Glomerular visceral epithelial cell (primary cell): ENCODE measurements at regions not wholly inside any gene's neighbourhood (a gene's known extent, or its start where the extent isn't known, plus 50 kb on each side); places are given as distances from the start of the nearest gene placed in this dataset.
A peak's percentile ranks its signal among the peaks of the same experiment; 100 is the strongest.

Experiments used
- DNase-seq: peaks from one replicate; pipeline ENCODE4 v3.0.0-alpha.2; 2016; ENCODE audit errors: extremely low spot score

DNA sequence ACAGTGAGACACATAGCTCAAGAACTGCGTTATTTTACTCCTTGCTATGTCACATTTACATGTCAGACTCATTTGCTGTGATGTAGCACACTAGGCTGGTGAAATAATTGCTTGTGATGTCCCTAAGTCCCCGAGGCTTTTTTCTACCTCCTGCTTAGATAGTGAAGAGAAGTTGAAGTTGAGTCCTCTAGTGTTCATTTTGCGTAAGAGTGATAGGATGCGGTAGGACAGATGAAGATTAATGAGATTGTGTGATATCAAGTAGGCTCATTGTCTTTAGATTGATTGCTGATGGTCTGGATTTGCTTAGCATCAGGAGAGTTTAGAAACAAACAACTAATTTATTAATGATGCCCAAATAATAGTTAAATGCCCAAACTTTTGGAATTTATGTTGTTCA lies 173.6 kb upstream of the NUDT6 start:
- no peak for DNase-seq

DNA sequence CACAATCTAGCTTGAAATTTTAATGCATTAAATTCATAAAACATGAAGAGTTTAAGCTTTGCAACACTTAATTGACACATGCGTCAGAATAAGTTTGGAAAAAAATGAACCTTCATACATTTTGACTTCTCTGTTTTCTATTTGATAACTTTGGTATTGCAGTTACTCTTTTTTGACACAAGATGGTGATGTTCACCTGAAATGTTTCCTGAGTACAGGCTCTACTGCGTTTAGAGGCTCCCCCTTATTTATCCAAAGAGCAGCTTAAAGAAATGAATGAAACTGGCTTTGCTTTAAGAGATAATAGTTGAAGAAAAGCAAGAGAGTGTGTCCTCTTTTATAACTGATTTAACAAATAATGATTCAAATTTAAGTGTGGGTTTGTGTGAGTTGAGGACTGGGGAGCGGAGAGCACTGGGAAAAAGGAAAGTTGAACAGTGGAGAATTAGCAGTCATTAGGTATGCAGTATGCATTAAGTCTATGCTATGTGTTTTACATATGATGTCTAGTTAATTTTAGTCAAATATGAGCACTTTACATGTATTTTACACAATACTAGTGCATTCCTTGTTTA lies 180.6 kb upstream of the NUDT6 start:
- DNase-seq, result peak; percentile 43

DNA sequence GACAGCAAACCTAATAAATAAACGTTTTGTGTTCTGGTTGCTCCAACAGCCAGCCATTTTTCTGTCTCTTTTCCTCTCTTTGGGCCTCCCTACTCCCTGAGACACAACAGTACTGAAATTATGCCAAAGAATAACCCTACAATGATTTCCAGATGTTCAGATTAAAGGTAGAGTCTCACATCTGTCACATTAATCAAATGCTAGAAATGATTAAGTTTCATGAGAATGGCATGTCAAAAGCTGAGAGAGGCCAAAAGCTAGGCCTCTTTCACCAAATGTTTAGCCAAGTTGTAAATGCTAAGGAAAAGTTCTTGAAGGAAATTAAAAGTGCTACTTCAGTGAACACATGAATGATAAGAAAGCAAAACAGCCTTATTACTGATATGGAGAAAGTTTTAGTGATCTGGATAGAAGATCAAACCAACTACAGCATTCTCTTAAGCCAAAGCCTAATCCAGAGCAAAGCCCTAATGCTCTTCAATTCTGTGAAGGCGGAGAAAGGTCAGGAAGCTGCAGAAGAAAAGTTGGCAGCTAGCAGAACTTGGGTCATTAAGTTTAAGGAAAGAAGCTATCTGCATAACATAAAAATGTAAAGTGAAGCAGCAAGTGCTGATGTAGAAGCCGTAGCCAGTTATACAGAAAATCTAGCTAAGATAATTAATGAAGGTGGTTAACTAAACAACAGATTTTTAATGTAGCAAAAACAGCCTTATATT lies 182.1 kb upstream of the NUDT6 start:
- DNase-seq, result no peak

DNA sequence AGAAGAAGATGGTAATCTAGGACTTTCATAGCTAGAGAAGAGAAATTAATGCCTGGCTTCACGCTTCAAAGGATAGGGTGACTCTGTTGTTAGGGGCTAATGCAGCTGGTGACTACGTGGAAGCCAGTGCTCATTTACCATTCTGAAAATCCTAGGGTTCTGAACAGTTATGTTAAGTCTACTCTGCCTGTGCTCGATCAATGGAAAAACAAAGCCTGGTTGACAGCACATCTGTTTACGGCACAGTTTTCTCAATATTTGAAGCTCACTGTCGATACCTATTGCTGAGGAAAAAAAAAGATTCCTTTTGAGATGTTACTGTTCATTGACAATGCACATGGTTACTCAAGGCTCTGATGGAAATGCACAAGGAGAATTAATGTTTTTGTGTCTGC lies 182.6 kb upstream of the NUDT6 start:
- DNase-seq, result no peak

DNA sequence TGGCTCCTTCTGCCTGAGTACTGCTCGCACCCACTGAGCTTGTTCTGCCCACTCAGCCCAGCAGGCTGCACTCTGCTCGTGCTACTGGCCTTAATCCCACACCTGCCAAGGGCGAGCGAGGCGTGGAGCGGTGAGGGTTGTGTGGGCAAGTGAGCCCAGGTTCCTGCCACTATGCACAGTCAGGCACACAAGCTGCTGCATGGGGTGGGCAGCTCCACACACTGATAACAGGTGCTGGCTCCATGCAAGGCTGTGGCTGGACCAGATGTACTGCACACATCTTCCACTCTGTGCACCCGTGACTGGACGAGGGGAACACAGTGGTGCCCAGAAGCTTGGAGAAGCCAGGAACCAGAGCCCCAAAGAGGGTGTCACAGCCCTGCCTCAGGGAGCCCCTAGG lies 184.3 kb upstream of the NUDT6 start:
- DNase-seq, result no peak

DNA sequence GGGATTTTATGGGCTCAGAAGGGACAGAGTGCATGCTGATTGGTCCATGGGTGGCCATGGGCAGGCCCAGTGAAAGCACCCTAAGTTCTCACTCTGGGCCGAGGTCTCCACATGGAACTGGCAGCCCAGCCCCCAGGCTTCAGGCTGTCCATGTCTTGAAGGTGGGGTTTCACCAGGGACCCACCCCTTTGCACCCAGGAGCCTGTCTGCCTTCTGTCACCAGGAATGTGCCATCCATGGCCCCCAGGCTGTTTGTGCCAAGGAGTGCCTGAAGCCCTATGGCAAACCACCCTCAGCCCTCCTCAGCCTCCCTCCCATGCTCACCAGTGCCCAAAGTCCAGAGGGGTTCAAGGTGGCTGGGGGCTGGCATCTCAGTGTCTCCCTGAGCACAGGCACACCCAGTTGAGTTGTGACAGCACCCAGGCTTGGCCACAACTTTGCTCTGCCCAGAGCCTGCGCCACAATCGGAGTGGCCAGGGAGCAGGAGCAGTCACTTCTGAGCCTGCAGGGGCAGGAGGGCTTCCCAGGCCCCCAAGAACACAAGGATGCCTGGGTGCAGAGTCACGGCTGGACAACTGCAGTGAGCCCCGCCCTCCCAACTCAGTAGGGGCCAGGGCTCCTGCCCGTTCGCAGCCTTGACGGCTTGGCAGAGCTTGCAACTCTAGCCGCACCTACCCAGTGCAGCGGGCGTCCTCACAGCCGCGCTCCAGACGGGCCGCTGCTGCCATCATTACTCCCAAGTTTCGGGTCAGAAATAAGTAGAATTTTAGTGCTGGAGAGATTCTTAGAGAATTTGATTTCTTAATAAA lies 185.3 kb upstream of the NUDT6 start:
- no peak for DNase-seq

DNA sequence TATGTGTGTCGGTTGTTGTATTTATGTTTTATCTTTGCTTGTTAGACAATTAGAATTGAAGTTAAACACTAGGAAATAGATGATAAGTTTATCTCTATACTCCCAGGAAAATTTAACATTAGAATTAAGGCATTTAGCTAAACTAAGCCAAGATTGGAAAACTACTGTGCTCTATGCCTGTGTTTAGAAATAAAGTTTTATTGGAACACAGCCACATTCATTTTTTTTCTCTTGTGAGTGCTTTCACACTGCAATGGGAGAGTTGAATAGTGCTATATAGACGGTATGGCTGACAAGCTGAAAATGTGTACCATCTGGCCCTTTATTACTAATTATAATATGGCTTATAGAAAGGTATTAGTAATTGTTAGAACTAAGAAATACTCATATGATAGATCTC lies 186.7 kb upstream of the NUDT6 start:
- no peak for DNase-seq

DNA sequence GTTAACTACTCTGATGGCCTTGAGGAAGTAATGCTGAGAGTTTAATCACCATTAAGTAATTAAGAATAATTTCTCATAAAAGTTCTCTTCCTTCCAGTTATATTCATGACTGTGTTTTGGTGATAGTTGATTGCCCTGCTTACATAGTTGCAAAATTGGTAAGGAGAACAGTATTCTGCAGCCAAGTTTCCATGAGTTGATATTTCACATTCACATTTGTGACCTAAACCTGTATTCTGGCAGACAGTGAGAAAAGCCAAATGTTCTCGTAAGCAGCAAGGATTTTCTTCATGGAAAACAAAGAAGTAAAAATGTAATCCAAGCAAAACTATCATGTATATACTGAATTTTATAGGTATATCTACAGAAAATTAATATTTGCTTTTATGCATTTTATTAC lies 187.8 kb upstream of the NUDT6 start:
- DNase-seq, result no peak

DNA sequence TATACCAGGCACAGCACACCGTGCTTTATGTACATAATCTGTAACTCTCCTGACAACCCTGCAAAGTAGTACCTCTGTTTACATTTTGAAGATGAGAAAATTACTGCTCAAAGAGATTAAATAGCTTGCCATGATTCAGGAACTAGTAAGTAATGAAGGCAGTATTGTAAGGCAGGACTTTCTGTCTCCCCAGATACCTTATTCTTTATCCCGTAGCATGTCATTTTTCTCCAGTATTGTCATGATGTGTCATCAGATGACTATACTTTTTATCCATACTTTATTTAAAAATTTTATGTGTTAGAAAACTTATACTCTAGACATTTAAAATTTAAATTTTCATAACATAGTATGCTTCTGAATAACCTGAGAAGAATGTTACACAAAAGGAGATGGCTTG lies 188.3 kb upstream of the NUDT6 start:
- no peak for DNase-seq

DNA sequence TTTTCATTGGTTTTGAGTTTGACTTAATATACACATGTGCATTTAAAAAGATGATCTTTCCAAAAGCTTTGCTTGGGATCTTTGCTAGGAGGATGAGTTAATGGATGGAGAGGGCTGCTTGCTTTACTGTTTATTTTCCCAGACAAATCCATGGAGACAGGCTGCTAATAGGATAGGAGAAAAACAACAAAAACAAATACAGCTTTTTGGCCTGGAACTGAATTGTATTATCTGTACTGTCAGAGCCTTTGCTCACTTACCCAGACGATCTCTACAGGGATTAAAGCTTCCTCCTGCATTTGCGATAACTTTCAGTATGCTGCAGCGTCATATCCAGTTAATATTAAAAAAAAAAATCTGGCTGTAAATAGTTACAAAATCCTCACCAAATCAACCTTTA lies 190.8 kb upstream of the NUDT6 start:
- DNase-seq, result no peak

DNA sequence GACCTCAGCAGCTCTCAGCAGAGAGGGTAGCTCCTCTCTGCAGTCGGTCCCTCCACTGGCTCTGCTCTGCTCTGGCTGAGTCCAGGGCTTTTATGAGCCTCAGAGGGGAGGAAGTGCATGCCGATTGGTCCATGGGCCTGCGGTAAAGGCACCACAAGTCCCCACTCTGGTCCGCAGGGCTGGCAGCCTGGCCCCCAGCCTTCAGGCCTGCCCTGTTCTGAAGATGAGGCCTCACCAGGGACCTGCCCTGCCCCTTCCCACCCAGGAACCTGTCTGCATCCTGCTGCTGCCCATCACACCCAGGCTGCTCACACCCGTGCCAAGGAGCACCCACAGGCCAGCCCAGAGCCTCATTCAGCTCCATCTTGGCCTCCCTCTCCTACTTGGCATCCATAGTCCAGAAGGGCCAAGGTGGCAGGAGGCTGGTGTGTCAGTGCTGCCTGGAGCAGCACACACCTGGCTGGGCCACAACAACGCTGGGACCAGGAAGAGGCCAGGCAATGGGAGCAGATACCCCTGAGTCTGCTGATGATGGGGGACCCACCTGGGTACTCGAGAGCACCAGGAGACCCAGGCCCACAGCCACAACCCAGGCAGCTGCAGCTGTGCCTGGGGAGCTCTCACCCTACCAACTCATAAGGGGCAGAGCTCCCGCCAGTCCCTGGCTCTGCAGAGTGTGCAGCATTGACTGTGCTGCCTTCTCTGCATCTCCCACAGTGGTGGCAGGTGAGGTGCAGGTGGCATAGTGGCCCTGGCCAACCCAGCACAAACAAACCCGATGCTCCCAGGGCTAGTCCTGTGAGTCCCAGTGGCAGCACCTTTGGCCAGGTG lies 191.9 kb upstream of the NUDT6 start:
- DNase-seq, result no peak

DNA sequence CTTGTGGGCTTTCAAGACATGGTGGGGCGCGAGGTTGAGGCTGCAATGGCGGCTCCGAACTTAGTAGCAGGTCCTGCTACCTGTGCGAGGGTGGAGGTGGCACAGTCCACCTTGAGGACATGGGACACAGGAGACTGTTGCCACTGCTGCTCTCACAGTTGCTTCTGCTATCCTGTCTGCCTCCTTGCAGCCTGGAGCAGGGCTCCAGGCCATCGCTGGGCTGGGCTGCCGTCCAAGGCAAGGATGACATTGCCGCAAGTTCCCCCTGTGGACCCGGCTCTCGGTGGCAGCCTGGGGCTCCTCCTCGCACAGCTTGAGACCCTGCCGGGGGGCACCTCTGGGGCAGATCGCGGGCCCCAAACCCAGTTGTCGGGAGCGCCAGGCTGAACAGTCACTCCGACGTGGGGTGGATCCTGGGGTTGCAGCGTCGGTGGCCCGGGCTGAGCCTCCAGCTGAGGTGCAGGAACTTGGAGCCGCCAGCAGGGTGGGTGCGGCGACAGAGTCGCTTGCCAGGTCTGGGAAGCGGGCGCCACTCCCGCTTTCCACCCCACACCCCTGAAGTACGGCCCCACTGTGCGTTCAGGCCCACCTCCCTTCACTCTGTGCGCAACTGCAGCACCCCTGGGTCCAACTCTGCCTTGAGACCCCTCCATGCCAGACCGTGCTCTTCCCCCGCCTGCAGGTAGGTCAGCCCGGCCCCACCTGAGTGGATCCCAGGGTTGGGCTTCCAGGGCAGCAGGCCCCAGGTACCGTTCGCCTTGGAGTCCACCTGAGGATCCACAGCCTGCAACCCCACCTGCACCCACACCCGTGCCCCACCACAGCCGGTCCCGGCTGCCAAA lies 192.7 kb upstream of the NUDT6 start:
- no peak for DNase-seq

DNA sequence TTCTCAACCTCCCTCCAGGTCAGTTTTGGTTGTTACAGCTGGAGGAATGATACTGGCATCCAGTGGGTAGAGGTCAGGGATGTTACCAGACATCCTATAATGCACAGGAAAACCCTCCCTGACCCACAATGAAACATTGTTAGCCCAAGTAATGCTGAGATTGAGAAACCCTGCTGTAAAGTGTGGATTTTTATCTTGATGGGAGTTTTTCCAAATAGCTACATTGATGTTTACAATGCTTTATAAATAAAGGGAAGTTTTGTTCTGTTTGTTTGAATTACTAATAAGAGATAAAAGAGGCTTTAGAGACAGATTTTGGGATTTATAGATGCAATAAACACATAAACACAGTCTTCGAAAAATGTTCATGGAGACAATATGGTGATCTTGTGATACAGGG lies 194.0 kb upstream of the NUDT6 start:
- DNase-seq, result no peak

DNA sequence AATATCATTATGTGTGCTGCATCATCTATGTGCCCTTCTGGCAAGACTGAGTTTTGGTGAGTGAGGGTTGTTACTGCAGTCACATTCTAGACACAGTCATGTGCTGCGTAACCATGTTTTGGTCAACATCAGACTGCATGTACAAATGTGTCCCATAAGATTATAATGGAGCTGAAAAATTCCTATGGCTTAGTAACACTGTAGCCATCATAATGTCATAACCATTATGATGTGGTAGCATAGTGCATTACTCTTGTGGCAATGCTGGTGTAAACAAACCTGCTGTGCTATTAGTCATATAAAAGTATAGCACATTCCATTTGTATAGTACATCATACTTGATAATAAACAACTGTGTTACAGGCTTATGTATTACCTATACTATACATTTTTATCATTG lies 198.1 kb upstream of the NUDT6 start:
- no peak for DNase-seq

DNA sequence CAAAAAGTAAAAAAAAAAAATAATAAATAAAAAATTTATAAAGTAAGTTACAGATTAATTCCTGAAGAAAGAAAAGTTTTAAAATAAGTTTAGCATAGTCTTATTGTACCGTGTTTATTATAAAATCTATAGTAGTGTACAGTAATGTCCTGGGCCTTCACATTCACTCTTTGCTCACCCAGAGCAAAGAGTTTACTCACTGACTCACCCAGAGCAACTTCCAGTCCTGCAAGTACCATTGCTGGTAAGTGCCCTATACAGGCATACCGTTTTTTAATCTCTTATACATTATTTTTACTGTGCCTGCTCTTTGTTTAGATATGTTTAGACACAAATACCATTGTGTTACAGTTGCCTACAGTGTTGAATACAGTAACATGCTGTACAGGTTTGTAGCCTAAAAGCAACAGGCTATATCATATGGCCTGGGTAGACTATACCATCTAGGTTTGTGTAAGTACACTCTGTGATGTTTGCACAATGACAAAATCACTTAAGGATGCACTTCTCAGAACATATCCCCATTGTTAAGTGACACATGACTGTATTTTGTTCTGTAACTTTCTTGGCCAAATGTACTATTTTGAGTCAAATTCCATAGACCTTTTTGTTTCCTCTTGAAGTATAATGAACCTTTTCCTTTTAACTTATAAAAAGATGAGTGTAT lies 199.0 kb upstream of the NUDT6 start:
- DNase-seq, result peak; percentile 5

DNA sequence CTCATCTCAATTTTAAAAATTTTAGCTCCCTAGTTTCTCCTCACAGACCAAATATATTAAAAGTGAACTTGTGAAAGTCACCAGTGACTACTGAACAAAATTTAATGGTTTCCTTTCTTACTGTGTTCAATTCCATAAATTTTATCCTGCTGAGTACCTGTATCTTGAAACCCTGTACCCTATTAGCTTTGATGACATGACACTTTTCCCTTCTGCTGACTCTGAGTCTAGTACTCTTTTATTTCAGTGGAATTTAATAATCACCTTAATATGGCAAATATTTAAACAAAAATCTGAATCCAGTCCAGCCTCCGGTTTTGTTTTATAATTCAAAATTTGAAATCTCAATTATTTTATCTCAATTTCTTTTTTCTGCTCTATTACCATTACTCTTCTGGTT lies 203.1 kb upstream of the NUDT6 start:
- no peak for DNase-seq

DNA sequence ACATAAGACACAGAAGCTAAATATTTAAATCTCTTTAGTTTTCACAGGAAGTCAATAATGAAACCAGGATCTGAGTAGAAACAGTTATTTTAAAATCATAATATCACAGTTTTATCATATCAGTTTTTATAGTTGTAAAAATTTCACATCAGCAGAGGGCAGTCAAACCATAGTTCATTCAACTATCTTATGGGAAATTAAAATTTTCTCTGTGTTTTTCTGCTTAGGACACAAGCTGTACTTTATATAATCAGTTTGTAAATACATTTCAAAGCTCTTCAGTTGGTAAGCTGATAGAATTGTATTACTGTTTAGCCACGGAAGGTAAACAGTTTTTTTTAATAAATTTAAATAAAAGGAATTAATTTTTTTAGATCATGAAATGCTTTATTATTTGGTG lies 204.8 kb upstream of the NUDT6 start:
- DNase-seq, result no peak

DNA sequence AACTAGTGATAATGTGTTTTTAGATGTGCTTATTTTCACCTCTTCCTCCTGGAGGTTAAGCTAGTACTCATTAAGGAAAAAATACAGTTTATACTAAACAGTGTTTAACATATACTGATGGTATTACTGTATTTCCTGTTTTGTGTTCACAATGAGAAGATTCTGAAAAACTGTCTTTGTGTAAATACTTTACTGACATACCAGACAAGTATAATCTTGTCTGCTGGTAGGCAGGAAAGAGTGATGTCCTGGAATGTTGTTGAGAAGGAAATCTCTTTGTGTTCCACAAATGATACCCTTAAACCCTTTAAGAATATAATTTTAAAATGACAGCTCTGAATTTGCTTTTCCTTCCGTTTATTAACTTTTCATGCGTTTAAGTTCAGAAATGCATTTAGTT lies 205.5 kb upstream of the NUDT6 start:
- DNase-seq, result no peak

DNA sequence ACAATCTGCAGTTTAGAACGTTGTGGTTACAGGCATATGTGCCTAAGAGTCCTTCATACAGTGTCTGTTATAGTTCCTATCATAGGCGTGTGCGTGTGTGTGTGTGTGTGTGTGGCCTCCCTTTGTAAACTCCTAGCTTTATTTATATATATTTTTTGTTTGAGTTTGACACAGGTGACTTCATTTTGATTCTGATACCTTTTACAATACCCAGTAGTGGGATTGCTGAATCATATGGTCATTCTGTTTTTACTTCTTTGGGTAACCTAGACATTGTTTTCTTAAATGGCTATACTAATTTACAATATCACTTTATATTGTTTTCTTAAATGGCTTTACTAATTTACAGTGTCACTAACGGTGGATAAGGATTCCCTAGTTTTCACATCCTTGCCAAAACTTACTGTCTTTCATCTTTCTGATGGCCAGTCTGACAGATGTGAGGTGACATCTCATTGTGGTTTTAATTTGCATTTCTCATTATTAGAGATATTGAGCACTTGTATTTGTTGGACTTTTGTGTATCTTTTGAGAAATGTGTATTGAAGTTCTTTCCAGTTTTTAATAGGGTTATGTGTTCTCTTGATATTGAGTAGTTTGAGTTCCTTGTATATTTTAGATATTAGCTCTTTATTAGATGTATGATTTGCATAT lies 211.1 kb upstream of the NUDT6 start:
- DNase-seq, result no peak

DNA sequence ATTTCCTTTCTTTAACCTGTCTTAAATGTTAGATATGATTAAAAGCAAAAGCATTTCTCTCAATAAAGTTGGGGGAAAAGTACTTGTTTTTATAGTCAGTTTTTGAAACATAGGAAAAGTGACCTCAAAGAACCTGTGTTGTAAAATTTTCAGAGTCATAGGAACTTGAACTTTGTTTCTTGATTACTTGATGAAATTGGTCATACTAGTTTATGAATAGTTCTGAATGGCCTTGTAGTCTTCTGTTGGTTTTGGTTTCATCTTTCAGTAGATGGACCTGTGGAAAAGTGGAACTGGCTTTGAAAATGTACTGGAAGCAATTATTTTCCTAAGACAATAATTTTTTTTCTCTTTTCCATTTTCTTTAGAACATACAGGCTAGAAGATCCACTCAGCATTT lies 222.2 kb upstream of the NUDT6 start:
- no peak for DNase-seq
